ENCODE measurements at regions not wholly inside any gene's neighbourhood (a gene's known extent, or its start where the extent isn't known, plus 50 kb on each side); places are given as distances from the start of the nearest gene placed in this dataset.

- TF ChIP-seq CTCF (IDR thresholded peaks at IDR 0.05): no peak
- TF ChIP-seq RFX5 (IDR thresholded peaks at IDR 0.05): no peak
- TF ChIP-seq POLR2A (IDR thresholded peaks at IDR 0.05; ENCODE audit: low read length): no peak
- no peak for TF ChIP-seq RCOR1 (IDR thresholded peaks at IDR 0.05; ENCODE audit: low read depth, low read length)
- no peak for TF ChIP-seq KDM5A (IDR thresholded peaks at IDR 0.05)
- TF ChIP-seq PHF8 (IDR thresholded peaks at IDR 0.05; ENCODE audit: borderline replicate concordance, low read depth): no peak
- TF ChIP-seq MAX (IDR thresholded peaks at IDR 0.05): no peak
- TF ChIP-seq BCL3 (IDR thresholded peaks at IDR 0.05): no peak
- no peak for TF ChIP-seq CEBPB (IDR thresholded peaks at IDR 0.05)
- TF ChIP-seq NR3C1 (IDR thresholded peaks at IDR 0.05): no peak
Observed at GRCh38 chr5:121762426-121762825, 89.3 kb upstream of the FTMT start.
